Peyer's patch (tissue), 4 donors: ENCODE measurements at regions not wholly inside any gene's neighbourhood (a gene's known extent, or its start where the extent isn't known, plus 50 kb on each side); places are given as distances from the start of the nearest gene placed in this dataset.

ENCODE experiments used
- POLR2A ChIP-seq, 2 donors: fragments of 450-650 bp; IDR thresholded peaks; one replicate each; pipeline ENCODE4 v1.5.1; 2017; ENCODE audit warnings: antibody characterized with exemption in 2 of 2, mild to moderate bottlenecking in 2 of 2, moderate library complexity in 2 of 2
- TF ChIP-seq, protein P1 (sequence below), 6 experiments: fragments of 450-650 bp in 4 of 6; fragments of 200-600 bp in 2 of 6; sonication (generic) in 1 of 6; IDR thresholded peaks; one replicate each; pipeline ENCODE4 v1.5.1; 2017 to 2019; ENCODE audit warnings: antibody characterized with exemption in 6 of 6, mild to moderate bottlenecking in 3 of 6, moderate library complexity in 1 of 6

- TF ChIP-seq, protein P1, sequence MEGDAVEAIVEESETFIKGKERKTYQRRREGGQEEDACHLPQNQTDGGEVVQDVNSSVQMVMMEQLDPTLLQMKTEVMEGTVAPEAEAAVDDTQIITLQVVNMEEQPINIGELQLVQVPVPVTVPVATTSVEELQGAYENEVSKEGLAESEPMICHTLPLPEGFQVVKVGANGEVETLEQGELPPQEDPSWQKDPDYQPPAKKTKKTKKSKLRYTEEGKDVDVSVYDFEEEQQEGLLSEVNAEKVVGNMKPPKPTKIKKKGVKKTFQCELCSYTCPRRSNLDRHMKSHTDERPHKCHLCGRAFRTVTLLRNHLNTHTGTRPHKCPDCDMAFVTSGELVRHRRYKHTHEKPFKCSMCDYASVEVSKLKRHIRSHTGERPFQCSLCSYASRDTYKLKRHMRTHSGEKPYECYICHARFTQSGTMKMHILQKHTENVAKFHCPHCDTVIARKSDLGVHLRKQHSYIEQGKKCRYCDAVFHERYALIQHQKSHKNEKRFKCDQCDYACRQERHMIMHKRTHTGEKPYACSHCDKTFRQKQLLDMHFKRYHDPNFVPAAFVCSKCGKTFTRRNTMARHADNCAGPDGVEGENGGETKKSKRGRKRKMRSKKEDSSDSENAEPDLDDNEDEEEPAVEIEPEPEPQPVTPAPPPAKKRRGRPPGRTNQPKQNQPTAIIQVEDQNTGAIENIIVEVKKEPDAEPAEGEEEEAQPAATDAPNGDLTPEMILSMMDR (IDR thresholded peaks at IDR 0.05) = no peak
- no peak for TF ChIP-seq POLR2A (IDR thresholded peaks at IDR 0.05)
Observed at GRCh38 chr7:52897288-52897687, 138.1 kb upstream of the POM121L12 start.
